ENCODE measurements at regions not wholly inside any gene's neighbourhood (a gene's known extent, or its start where the extent isn't known, plus 50 kb on each side); places are given as distances from the start of the nearest gene placed in this dataset.
A peak's percentile ranks its signal among the peaks of the same experiment; 100 is the strongest.

DNA sequence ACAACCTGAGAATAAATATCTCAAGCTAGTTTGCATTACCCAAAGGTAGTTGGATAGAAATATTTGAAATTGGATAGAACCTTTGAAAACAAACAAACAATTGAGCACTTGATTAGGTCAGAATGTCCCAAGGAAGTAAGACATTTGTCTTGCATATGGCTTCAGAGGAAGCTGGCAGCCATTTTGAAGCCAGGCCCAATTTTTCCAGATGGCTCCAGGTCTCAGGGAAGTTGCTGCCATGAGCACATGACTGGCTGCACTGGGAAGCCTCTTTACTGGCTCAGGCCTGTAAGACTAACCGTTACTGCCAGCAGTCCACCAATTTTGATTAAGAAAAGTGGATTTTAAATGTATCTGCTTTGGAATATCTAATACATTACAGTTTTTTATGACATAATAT lies 448.9 kb upstream of the DPH6 start:
- DNase-seq: no peak
- ATAC-seq: no peak
- no peak for TF ChIP-seq CTCF (IDR thresholded peaks at IDR 0.05)
- H3K4me3 ChIP-seq: no peak overlapping the region
- no peak overlapping the region for H3K27ac ChIP-seq
- no peaks in the 10 kb centered on the region for H3K36me3 ChIP-seq
- intact Hi-C loops (cut with DNase I): no loop called here
- H3K9me3 ChIP-seq: no peaks in the 10 kb centered on the region
- H3K4me1 ChIP-seq: no peaks in the 10 kb centered on the region
- no peaks in the 10 kb centered on the region for H3K27me3 ChIP-seq

DNA sequence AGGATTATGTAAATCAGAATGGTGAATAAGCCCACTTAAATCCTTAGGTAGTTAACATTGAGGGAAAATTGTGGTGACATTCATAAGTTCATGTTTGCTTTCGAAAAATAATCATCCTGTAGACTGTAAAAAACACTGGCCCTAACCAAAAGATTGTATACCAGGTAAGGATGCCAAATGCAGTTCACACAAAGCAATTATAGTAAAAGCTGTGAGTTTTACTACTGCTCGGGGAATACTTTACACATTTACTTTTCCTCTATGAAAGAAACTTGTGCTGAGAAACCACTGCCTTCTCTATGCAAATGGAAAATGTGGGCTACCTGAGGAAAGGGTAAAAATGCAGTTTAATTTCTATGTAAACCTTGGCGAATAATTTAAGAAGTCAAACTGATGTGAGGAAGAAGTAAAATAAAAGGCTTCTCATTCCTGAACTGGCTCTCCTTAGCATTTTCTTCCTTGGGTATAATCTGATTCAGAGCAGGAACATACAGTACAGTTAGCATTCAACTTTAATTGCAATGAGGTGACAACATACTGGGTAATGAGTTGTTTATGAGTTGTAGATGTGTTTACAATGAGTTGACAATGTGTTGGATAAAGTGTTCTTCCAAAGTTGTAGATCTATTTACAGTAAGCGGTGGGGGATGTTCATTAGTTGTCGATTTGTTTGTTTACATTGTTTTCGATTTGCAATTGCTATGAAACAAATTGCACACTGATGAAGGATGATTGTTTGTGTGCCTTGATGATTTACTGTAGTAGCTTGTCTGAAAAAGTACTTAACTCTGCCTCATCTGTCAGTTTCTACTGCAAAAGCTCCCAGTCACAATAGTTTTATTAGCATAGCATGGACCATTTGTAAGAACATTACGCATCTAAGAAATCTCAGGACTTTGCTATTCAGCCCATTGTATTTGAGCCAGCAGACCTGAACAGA lies 453.0 kb upstream of the DPH6 start:
- peak in 2 of 4 donors; percentile 25 to 27 for DNase-seq

DNA sequence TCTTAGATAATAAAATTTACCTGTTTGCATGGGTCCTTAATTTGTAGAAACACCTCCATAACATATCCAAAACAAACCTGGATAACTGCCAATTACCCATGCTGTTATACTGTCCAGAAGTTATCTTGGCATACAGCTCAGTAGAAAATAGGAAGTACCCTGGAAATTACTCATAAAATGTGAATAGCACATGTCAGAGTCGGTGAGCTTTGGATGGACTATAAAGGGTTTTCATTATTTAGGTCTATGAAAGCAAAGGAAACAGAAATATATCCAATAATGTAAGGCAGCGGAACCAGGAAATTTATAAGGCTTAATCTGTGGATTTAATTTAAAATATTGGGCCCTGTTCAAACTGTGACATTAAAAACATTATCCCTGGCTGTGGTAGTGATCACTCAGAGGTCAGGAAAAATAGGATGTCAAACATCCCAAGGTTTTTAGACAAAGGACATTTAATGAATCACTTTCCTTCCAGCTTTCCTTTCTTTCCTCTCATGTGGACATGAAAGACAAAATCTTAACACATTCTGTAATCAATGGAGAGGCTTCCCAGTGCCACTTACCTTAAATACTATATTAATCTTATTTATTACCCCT lies 459.0 kb upstream of the DPH6 start:
- Histone ChIP-seq H3K9me3 (peaks cover 0 to 25% of the 10 kb centered on the region in 2 donors), H3K36me3 (no peaks in the 10 kb centered on the region), H3K27ac (no peak overlapping the region), H3K4me1 (no peaks in the 10 kb centered on the region), H3K27me3 (no peaks in the 10 kb centered on the region), H3K4me3 (no peak overlapping the region)
- peak in 1 of 4 donors; percentile 3 for DNase-seq
- intact Hi-C loops (cut with DNase I): no loop called here
- no peak for TF ChIP-seq CTCF (IDR thresholded peaks at IDR 0.05)
- ATAC-seq: no peak

More for the DNA sequence above, 453.0 kb upstream of the DPH6 start:
- Histone ChIP-seq H3K4me1 (no peaks in the 10 kb centered on the region), H3K27ac (no peak overlapping the region), H3K36me3 (no peaks in the 10 kb centered on the region), H3K9me3 (no peaks in the 10 kb centered on the region), H3K4me3 (no peak overlapping the region), H3K27me3 (no peaks in the 10 kb centered on the region)
- TF ChIP-seq CTCF (IDR thresholded peaks at IDR 0.05): no peak
- ATAC-seq: no peak
- intact Hi-C loops (cut with DNase I): no loop called here

GRCh38 chr15:36005542-36005941 lies 459.6 kb upstream of the DPH6 start:
- no peaks in the 10 kb centered on the region for H3K36me3 ChIP-seq
- H3K27me3 ChIP-seq: no peaks in the 10 kb centered on the region
- no peaks in the 10 kb centered on the region for H3K4me1 ChIP-seq
- no peak for TF ChIP-seq CTCF (IDR thresholded peaks at IDR 0.05)
- no peak overlapping the region for H3K4me3 ChIP-seq
- DNase-seq (no peak), ATAC-seq (no peak)
- intact Hi-C loops (cut with DNase I): no loop called here
- peaks cover 0 to 31% of the 10 kb centered on the region in 2 donors for H3K9me3 ChIP-seq
- no peak overlapping the region for H3K27ac ChIP-seq

DNA sequence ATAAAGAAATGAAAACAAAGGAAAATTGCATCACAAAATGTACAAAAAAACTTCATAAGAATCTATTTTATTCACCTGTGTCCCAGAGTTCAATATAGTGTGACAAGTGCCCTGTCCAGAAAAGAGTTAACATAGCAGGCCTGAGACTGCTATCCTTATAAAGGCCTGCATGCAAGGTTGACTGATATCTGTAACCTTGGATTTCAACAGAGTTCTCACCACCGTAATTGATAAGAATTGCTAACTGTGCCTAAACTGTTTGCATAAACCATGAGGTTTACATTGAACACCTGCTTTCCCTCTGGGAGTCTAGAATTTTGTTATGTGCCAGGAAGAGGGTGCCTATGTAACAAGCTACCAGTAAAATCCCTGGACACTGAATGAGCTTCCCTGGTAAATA lies 461.7 kb upstream of the DPH6 start:
- no peak for TF ChIP-seq CTCF (IDR thresholded peaks at IDR 0.05)
- Histone ChIP-seq H3K36me3 (no peaks in the 10 kb centered on the region), H3K4me1 (no peaks in the 10 kb centered on the region), H3K4me3 (no peak overlapping the region), H3K27ac (no peak overlapping the region), H3K27me3 (no peaks in the 10 kb centered on the region), H3K9me3 (peaks cover 0 to 33% of the 10 kb centered on the region in 2 donors)
- ATAC-seq (no peak), DNase-seq (no peak)
- intact Hi-C loops (cut with DNase I): no loop called here
